GM18868 (cell line): ENCODE measurements at regions not wholly inside any gene's neighbourhood (a gene's known extent, or its start where the extent isn't known, plus 50 kb on each side); places are given as distances from the start of the nearest gene placed in this dataset.

ENCODE experiments used
- ATAC-seq: cut with Tn5 transposase; IDR thresholded peaks from one replicate; pipeline ENCODE4 v1.9.1; 2021; ENCODE audit warnings: mild to moderate bottlenecking, moderate library complexity; ENCODE audit not compliant: unreplicated experiment

GRCh38 chr5:2141254-2142000, 258.7 kb upstream of the IRX4 start:
- ATAC-seq, result no peak

- ATAC-seq, result no peak
Measured at GRCh38 chr5:2140501-2141175, 257.9 kb upstream of the IRX4 start.

GRCh38 chr5:2139478-2139877, 256.8 kb upstream of the IRX4 start:
- no peak for ATAC-seq

GRCh38 chr5:2138896-2139295, 256.2 kb upstream of the IRX4 start:
- no peak for ATAC-seq

GRCh38 chr5:2137444-2138050, 254.8 kb upstream of the IRX4 start:
- ATAC-seq, result no peak

GRCh38 chr5:2136728-2137333, 254.1 kb upstream of the IRX4 start:
- no peak for ATAC-seq

GRCh38 chr5:2135833-2136232, 253.1 kb upstream of the IRX4 start:
- no peak for ATAC-seq

GRCh38 chr5:2135354-2135753, 252.6 kb upstream of the IRX4 start:
- no peak for ATAC-seq

- ATAC-seq, result no peak
Measured at GRCh38 chr5:2134543-2135292, 252.0 kb upstream of the IRX4 start.

GRCh38 chr5:2133936-2134335, 251.2 kb upstream of the IRX4 start:
- no peak for ATAC-seq

GRCh38 chr5:2133080-2133479, 250.4 kb upstream of the IRX4 start:
- ATAC-seq, result no peak

GRCh38 chr5:2132497-2132847, 249.7 kb upstream of the IRX4 start:
- no peak for ATAC-seq

GRCh38 chr5:2131826-2132496, 249.2 kb upstream of the IRX4 start:
- no peak for ATAC-seq

GRCh38 chr5:2131196-2131595, 248.5 kb upstream of the IRX4 start:
- ATAC-seq, result no peak

- ATAC-seq, result no peak
Measured at GRCh38 chr5:2130361-2130760, 247.6 kb upstream of the IRX4 start.

GRCh38 chr5:2129568-2130272, 247.0 kb upstream of the IRX4 start:
- ATAC-seq, result no peak

- ATAC-seq, result no peak
Measured at GRCh38 chr5:2128686-2129355, 246.1 kb upstream of the IRX4 start.

- ATAC-seq, result no peak
Measured at GRCh38 chr5:2126512-2126911, 243.8 kb upstream of the IRX4 start.

- no peak for ATAC-seq
Measured at GRCh38 chr5:2125901-2126265, 243.2 kb upstream of the IRX4 start.
